Hepatocyte (in vitro differentiated cells): ENCODE measurements at regions not wholly inside any gene's neighbourhood (a gene's known extent, or its start where the extent isn't known, plus 50 kb on each side); places are given as distances from the start of the nearest gene placed in this dataset.
"Not testable (repeated sequence)": the region's sequence is repeated elsewhere in the genome, so short reads cannot be mapped to it uniquely, and the experiment has no call there.

Experiments
- CTCF ChIP-seq: fragments of 200-600 bp; sonication (generic); IDR thresholded peaks from 2 replicates; pipeline ENCODE4 v1.5.1; 2016; ENCODE audit warnings: antibody characterized with exemption, mild to moderate bottlenecking; ENCODE audit not compliant: poor library complexity
- EZH2phosphoT487 ChIP-seq: fragments of 200-600 bp; sonication (generic); IDR thresholded peaks from one replicate; pipeline ENCODE4 v1.6.1; 2018; ENCODE audit warnings: antibody characterized with exemption, mild to moderate bottlenecking, low read depth, moderate library complexity; ENCODE audit not compliant: unreplicated experiment, severe bottlenecking

- TF ChIP-seq EZH2phosphoT487, CTCF: not testable (repeated sequence)
Observed at GRCh38 chr22:25344366-25344765, 124.9 kb downstream of the CRYBB2 start.
